ELF-1 (cell line): ENCODE measurements at regions not wholly inside any gene's neighbourhood (a gene's known extent, or its start where the extent isn't known, plus 50 kb on each side); places are given as distances from the start of the nearest gene placed in this dataset.

ENCODE experiments used
- DNase-seq: peaks from one replicate; pipeline ENCODE4 v3.0.0-alpha.2; 2016; ENCODE audit warnings: low read depth, low spot score

DNA sequence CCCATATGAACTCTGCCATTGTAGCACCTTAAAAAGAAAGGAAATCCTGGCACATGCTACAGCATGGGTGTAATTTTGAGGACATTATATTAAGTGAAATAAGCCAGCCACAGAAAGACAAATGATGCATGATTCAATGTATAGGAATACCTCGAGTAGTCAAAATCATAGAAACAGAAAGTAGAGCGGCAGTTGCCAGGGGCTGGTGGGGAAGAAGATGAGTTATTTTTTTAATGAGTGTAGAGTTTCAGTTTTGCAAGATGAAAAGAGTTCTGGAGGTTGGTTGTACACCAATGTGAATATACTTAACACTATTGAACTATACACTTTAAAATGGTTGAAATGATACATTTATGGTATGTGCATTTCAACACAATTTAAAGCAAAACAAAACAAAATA, 133.0 kb downstream of the ZDHHC21 start:
- no peak for DNase-seq

DNA sequence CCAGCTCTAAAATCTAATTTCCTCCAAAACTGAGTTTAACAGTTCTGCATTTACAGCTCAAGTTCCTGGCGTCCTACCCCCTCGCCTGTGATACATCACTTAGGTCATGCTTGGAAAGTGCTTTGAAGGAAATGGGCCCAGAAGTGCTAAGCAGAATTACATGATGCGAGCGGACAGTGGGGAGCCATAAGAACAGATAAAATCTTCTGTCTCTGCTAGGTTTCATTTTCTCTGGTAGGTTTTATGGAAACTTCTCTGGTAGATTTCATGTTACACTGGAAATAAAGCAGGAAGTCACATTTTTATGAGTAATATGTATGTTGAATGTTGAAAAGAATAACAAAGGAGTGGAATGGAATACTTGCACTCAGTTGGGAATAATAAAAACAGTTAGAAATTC, 138.3 kb downstream of the ZDHHC21 start:
- DNase-seq: no peak

DNA sequence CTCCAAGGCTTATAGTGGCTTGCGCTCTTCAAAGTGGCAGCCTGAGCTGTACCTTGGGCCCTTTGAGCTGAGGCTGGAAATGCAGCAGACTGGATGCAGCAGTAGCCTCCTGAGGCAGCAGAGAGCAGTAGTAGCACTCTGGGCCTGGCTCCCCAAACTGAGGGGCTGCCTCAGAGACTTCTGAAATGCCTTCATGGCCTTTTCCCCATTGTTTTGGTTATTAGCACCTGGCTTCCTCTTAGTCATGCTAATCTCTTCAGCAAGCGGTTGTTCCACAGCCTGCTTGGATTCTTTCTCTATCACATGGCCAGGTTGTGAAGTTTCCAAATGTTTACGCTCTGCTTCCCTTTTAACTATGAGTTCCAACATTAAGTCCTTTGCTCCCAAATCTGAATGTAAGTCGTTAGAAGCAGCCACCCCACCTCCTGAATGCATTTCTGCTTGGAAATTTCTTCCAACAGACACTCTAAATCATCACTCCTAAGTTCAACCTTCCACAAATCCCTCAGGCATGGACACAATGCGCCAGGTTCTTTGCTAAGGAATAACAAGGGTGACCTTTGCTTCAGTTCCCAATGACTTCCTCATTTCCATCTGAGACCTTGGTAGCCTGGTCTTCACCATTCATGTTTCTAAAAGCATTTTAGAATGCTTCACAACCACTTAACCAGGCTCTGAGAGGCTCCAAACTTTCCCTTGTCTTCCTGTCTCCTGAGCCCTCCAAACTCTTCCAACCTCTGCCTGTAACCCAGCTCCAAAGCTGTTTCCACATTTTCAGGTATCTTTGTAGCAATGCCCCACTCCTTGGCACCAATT, 145.8 kb downstream of the ZDHHC21 start:
- DNase-seq: peak; percentile 94

DNA sequence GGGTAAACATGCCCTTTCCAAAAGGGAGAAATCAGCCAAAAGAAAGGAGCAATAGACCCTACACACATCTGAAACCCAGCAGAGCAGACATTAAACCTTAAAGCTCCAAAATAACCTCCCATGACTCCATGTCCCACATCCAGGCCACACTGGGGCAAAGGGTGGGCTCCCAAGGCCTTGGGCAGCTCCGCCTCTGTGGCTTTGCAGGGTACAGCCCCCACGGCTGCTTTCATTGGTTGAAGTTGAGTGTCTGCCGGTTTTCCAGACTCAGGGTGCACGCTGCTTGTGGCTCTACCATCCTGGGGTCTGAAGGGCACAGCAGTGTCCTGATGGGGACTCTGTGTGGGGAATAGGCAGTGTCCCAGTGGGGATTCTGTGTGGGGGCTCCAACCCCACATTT, 146.5 kb downstream of the ZDHHC21 start:
- no peak for DNase-seq

DNA sequence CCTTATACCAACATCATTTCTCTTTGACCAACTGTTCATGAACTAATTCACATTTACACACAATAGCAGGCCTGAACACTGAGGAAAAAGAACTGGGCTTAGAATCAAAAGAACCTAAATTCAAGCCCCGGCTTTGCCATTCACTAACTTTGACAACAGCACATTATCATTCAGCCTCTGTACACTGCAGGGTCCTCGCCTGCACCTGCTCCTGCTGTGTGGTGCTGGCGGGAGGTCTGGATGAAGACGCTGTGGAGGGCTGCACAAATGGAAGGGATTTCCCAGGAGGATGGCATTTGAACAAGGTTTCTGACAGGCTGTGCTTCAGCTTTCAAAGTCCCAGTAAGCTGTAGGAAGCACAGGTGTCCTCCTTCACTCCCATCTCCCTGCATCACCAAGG, 151.2 kb downstream of the ZDHHC21 start:
- no peak for DNase-seq

DNA sequence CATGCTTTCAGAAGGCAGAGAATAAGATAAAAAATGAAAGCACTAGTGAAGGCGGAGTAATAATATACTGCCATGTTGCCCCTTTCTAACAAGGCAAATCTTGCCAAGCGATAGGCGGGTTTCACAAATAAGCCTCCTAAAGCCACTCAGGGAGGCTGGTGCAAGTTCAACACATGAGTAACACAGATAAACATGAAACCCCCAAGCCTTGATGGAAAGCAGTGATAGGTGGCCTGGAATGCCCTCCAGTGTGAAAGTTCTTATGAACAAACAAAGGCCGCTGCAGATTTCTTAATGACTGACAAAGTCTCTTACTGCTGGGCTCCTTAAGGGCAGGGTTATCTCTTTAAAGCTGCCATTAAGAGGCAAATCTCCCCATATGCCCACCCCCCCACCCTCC, 154.7 kb downstream of the ZDHHC21 start:
- DNase-seq: peak; percentile 45

DNA sequence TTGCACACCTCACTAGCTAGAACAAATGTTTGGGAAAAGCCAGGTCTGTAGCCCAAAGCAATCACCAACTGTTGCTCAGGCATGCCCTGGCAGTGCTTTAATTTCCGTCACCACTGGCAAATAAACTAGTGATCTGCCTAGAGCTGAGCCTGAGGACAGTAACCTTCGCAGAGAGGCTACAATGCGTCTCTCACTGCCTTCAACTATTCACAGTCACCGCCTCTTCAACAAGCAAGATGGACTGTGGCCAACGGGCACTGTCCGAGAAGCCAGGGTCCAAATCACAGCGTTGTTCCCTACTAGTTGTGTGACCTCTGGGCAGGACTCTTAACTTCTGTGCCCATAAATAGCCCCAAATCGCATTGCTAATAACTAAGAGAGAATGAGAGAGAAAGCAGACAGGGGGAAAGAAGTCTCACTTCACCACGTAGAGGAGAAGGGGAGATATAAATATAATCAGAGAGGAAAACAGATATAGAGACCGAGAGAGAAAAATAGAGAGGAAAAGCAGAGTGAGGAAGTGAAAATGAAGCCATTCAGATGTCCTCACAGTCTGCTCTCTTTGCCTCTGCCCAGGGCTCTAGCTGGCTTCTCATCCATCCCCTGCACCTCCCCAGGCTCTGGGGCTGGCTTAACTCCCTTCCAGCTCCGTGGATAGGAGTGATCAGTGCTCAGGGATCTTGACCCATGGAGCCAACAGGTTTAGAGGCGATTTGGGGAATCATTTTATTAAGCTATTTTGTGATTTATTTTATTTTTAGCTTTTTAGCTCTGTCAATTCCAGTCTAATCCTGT, 157.9 kb downstream of the ZDHHC21 start:
- DNase-seq: no peak

DNA sequence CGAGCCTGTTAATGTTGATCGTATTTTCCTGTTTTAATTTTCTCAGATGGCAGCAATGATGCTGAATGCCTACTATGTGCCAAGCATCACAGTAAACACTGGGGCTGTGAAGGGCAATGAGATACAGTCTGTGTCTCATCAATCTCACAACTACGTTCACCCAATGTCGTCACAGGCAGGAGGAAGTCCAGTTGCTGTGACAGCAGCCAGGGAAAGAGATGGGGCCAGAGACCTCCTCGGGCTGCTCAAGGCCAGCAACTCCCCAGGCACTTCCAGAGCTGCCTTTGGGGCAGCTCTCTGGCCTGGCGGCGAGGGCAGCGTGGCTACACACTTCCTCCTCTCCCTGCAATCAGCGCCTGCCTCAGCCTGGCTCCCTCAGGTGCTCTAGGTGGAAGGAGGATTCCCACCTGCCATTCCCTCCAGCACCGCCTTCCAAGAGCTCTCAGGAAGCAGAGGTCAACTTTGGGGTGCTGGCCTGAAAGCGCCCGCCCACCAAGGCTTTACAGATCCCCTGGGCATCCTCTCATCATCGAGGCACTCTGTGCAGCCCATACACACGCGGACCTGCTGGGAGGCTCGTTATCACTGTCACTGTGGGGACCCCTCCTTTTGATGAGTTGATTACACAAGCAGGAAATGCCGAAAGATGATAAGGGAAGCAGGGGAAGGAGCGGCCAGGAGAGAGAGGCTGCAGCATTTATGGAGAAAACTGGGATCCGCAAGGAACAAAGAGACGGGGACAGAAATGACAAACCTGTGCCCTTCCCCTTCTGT, 159.2 kb downstream of the ZDHHC21 start:
- no peak for DNase-seq

DNA sequence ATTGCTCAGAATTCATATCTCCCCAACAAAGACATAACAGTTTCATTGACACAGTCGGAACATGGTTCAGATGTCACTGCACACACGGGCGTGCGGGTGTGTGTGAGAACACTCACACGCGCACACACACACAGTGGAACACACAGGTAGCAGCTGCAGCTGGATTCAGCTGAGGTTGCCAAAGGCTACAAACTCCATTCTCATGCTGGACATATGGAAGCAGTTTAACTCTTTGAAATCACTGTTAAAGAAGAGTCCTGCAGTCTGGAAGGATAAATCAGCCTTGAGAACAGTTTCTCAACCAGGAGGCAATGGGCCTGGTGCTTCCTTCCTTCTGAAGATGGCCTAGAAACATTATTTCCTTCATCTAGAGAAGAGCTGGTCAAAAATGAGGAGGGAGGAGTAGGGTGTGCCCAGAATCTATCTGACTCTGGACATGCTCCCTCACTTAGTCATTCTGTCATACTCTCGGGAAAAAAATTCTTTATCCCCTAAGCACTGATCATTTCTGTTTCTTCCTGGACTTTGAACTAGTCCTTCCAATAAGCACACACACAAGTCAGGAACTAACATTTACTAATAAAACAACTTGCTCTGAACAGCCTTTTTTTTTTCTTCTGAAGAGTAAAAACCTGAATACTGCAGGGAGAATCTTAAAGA, 160.6 kb downstream of the ZDHHC21 start:
- DNase-seq: no peak

DNA sequence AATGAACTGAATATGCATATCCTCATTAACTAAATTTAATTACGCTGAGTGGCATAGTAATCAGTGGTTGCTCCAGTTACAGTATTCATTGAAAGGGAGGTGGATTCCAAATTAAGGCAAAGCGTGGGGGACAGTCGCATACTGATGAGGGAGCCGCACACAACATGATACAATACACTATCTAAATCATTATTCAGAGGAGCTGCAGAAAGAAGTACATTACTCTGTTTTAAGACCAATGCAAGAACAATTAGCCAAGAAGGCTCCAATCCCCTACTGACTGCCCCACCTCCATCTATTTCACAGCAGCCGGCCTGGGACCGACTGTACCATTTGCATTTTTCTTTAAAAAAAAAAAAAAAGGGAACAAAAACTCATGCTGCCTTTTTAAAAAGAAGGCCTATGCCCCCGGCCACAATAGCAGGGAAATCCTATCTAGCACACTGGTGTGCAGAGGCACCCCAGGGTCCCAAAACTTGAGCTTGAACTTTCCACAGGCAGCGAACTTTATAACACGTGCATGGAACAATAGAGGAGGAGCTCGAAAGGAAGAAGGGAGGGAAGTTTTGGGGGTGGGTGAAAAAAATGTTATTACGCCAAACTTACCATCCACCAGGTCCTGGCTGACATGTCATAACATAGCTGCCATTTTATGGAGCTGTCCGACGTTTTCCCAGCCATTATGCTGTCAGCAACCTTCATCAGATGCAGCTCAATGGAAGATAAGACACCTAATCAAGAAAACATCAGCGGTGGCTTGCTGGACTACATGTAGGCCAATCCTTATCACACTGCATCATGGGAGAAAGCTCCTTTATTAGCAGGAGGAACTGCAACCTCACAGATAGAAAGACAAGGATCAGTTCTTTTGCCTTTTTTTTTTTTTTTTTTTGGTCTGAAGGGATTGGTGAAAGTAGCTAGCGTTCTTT, 161.6 kb downstream of the ZDHHC21 start:
- DNase-seq: no peak

DNA sequence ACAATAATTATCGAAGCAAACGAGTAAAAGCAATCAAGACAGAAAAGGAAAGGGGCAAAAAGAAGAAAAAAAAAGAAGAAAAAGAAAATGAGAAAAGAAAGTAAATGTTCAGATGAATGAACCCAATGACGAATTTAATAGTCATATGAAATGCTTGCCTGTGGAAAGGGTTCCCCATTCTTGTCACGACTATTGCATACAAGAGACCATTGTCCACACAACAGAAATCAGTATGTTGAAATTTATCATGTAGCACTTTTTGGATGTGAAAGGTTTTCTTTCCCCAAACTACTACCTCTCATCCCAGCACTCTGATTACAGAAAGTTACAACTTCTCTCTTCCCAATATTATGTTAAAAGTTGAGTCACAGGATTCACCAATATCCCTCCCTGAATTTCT, 162.4 kb downstream of the ZDHHC21 start:
- no peak for DNase-seq

DNA sequence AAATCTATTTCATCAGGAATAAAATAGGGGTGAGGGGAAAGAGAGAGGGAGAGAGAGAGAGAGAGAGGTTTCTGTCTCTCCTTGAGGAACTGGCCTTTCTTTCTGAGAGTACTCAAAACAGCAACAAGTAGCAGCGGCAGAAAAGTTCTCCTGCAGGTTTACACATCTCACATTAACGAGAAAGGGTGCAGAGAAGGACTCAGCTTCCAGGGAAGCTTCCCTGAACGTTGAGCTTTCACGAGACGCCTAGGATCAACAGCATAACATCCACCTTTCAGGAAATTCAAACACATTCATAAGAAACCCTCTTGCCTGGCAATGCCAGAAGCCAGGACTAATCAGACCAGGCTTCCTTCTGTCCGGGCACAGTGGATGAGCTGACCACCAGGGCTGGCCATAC, 162.9 kb downstream of the ZDHHC21 start:
- no peak for DNase-seq

DNA sequence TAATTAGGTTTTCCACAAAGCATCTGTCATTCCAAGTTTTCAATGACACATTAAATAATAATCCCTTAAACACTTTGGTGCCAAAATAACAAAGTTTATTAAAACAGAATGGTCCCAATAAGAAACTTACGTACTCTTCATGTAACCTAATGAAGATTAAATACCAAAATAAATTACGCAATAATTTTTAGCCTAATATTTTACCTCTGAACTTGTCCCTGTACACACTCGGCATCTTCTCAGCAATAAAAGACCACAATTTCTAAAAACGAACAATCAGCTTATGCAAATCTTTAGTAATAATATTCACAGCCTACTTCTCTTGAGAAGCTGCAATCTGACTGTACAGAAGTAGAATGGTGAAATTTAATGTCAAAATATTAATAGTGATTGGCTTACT, 163.6 kb downstream of the ZDHHC21 start:
- DNase-seq: no peak

DNA sequence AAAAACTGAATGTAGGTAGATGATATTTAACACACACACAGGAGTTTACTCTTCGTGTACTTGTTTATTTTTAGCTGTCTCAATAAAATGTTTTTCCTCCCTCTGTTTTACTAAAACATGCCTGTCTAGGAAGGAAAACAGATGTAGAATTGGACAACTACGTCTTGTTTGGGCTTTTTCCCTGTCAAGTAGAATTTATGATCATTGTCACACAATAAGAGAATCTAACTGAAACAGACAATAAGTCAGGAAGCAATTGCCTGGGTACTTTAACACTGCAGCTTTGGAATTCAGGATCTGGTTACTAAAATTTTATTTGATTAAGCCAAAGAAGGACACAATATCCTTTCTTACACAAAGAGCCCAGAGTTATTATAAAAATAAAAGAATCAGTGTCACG, 164.2 kb downstream of the ZDHHC21 start:
- DNase-seq: no peak

DNA sequence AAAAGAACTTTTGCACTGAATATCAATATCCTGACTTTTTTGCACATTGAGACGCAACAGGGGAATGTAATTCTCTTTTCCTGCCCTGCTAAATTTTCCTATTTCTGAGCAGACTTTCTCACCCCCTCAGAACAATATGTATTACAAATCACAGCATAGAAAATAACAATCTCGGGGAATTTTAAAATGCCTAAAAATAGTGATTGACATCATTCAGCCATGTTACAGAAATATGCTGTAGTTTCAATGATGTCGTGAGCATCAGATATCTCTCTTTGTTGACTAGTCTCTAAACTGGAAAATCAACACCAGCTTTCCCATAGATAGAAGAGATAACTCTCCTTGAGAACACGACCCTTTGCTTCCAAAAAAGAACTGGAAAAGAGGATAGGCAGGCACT, 166.7 kb downstream of the ZDHHC21 start:
- no peak for DNase-seq

DNA sequence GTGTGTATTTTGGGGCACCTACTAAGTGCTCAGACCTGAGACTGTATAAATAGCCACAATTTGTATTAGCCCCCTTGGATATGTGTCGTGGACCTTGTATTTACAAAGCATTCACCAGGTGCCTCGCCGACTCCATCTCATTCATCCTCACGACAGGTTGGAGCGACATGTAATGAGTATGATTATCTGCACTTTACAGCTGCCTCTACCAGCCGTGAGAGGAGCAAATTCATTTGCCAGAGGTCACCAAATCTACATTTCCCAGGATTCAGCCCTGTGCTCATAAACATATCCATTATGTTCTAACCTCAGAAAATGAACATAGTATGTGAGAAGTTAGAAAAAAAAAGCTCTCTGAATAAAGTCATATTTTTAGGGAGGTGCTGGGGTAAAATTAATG, 167.4 kb downstream of the ZDHHC21 start:
- DNase-seq: no peak

DNA sequence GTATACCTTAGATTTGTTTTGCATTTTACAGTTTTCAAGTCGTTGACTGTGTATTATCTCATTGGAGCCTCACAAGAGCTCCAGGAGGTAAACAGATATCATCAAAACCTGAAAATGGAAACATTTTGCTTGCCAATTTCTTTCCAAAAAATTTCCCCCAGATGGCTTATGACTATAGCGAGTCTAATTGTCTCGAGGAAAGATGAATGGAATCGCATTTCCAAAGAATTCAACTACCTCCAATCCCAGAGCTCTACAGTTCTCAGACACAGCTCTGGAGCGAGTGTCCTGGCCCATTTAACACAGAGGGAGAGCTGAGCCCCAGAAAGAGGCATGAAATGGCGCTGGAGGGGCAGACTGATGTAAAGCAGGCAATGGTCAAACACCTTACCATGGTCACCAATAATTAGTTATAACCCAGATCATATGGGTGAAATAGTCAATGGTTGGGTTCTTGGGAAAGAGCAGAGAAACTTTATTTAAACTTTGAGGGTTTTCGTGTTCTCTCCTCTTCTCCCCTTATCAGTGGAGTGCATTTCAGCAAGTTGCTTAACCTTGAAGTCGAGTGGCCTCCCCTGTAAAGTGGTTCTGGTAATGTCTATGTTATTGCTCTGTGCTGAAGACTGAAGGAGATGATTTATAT, 168.2 kb downstream of the ZDHHC21 start:
- no peak for DNase-seq

DNA sequence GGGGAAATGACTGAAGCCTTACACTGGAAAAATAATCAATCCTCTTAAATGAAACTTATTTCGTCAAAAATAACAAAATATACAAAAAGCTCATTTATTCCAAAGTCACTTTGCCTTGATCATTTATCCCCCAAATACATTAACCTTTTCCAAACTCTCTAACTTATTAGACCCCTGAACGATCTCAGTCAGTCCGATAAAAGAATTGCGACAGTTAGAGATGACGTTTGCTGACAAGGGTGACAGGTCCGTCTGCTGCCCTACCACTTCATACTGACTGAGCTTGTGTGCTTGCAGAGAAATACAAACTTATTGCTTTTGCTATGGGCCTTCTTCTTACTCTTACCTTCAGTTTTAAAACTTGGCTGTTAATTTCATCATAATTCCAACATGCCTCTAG, 169.7 kb downstream of the ZDHHC21 start:
- DNase-seq: no peak

DNA sequence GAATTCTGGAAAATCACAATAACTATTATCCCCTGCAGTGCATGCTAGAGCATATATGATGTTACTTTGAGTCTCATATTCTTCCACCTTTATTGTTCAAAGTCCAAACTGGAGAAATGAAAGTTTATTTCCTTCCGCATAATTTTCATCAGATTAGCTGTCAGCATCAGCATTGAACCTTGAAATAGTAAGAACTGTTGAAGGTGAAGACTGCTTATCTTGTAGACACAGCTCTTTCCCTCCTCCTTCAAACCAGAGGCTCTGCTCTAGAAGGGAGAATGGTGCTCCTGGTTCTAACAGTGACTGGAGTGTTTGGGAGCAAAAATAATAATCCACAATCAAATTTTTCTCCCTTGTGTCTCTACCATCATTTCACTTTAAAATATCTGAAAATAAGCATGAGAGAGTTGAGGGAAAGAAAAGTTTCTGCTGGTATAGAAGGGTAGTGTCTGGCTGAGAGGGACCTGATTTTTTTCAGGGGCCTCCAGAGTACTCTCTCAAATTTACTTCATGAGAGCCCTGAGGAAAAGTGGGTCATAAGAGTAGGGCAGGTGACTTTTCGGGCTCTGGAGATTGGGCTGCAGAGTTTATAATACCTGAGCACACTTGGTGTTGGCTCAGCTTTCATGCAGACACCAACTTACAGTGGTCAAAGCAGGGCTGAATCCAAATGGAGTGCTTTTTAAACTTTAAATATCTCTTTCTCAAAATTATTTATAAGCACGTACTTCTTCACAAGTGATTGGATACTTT, 170.4 kb downstream of the ZDHHC21 start:
- no peak for DNase-seq

DNA sequence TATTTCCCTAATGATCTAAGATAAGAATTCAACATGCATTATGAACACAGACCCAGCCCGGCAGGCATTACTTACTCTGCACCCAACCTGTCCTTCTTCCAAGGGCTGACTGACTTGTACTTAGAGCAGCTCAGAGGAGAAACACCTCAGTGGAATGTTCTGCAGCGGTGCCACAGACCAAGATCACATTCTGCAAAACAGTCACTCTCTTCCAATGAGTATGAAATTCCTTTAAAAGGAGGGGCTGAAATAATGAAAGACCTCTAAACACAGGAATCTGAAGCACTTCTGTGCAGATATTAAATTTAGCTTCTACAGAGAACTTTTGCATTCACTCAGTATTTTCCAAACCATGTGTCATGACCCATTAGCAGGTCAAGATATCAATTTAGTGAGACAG, 172.9 kb downstream of the ZDHHC21 start:
- no peak for DNase-seq
